ENCODE measurements at regions not wholly inside any gene's neighbourhood (a gene's known extent, or its start where the extent isn't known, plus 50 kb on each side); places are given as distances from the start of the nearest gene placed in this dataset.

GRCh38 chr3:164341086-164341485, 737.2 kb downstream of the SI start:
- FAIRE-seq (no peak), DNase-seq (ENCODE audit: low read depth) (no peak)
- Histone ChIP-seq H3K4me3 (ENCODE audit: low read depth, low read length) (no peak overlapping the region), H3K27me3 (ENCODE audit: control insufficient read depth, insufficient read depth, low read length) (no peaks in the 10 kb centered on the region), H3K36me3 (ENCODE audit: control insufficient read depth, insufficient read depth, low read length) (no peaks in the 10 kb centered on the region)
- TF ChIP-seq, protein P1, sequence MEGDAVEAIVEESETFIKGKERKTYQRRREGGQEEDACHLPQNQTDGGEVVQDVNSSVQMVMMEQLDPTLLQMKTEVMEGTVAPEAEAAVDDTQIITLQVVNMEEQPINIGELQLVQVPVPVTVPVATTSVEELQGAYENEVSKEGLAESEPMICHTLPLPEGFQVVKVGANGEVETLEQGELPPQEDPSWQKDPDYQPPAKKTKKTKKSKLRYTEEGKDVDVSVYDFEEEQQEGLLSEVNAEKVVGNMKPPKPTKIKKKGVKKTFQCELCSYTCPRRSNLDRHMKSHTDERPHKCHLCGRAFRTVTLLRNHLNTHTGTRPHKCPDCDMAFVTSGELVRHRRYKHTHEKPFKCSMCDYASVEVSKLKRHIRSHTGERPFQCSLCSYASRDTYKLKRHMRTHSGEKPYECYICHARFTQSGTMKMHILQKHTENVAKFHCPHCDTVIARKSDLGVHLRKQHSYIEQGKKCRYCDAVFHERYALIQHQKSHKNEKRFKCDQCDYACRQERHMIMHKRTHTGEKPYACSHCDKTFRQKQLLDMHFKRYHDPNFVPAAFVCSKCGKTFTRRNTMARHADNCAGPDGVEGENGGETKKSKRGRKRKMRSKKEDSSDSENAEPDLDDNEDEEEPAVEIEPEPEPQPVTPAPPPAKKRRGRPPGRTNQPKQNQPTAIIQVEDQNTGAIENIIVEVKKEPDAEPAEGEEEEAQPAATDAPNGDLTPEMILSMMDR (IDR thresholded peaks at IDR 0.05; ENCODE audit: insufficient read depth, low read length, severe bottlenecking), result no peak

- Histone ChIP-seq H3K4me3 (ENCODE audit: low read depth, low read length) (no peak overlapping the region), H3K27me3 (ENCODE audit: control insufficient read depth, insufficient read depth, low read length) (no peaks in the 10 kb centered on the region), H3K36me3 (ENCODE audit: control insufficient read depth, insufficient read depth, low read length) (no peaks in the 10 kb centered on the region)
- FAIRE-seq, result no peak
- no peak for DNase-seq (ENCODE audit: low read depth)
- TF ChIP-seq, protein P1 (IDR thresholded peaks at IDR 0.05; ENCODE audit: insufficient read depth, low read length, severe bottlenecking), result no peak
Observed at GRCh38 chr3:164340273-164340672, 738.0 kb downstream of the SI start.

DNA sequence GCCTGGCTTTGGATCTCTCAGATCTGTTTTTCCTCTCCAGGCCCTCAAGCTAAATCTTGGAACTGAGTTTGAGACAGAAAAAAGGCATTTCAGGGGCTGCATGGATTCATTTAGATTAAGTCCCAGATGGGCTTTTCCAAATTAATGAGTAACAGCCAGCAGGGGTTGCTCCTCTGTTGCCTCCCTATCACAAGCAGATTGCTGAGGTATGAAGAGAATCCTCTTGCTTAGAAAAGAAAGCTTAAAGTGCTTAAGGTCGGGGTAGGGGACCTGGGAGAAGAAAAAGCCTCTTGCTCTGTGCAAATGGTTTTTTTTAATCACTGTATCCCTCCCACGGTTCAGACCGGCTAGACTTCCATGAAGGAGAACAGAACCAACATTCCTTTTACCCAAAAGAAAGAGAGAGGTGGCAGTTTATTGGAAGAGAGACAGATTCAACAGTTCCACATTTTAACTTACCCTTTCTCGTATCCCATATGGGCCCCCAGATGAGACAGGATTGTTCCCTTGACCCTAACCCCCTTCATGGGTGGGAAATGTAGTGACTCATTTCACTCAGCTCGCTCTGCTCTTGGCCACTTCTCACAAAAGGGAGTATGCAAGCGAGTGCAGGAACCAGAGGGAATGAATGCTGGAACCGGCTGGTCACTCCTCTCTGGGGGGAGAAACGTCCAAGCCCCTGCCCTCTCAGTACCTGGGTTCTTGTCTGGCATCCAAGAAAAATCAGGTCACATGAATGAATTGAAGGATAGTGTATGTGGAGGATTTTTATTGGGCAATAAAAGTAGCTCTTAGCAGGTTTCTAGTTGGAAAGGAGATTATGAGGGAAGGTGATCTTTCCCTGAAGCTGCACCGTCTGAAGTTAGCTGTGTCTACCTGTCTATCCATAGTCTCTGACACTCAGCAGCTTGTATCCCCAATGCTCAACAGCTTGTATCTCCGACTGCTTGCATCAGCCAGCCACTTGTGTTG, 745.2 kb downstream of the SI start:
- FAIRE-seq, result no peak
- no peak overlapping the region for H3K4me3 ChIP-seq (ENCODE audit: low read depth, low read length)
- TF ChIP-seq, protein P1 (IDR thresholded peaks at IDR 0.05; ENCODE audit: insufficient read depth, low read length, severe bottlenecking), result no peak
- no peaks in the 10 kb centered on the region for H3K27me3 ChIP-seq (ENCODE audit: control insufficient read depth, insufficient read depth, low read length)
- H3K36me3 ChIP-seq (ENCODE audit: control insufficient read depth, insufficient read depth, low read length), result no peaks in the 10 kb centered on the region
- DNase-seq (ENCODE audit: low read depth), result no peak

- FAIRE-seq (no peak), DNase-seq (ENCODE audit: low read depth) (no peak)
- Histone ChIP-seq H3K27me3 (ENCODE audit: control insufficient read depth, insufficient read depth, low read length) (no peaks in the 10 kb centered on the region), H3K36me3 (ENCODE audit: control insufficient read depth, insufficient read depth, low read length) (no peaks in the 10 kb centered on the region), H3K4me3 (ENCODE audit: low read depth, low read length) (no peak overlapping the region)
- TF ChIP-seq, protein P1 (IDR thresholded peaks at IDR 0.05; ENCODE audit: insufficient read depth, low read length, severe bottlenecking), result no peak
Observed at GRCh38 chr3:164326714-164327113, 751.6 kb downstream of the SI start.

- no peaks in the 10 kb centered on the region for H3K27me3 ChIP-seq (ENCODE audit: control insufficient read depth, insufficient read depth, low read length)
- no peak for DNase-seq (ENCODE audit: low read depth)
- TF ChIP-seq, protein P1 (IDR thresholded peaks at IDR 0.05; ENCODE audit: insufficient read depth, low read length, severe bottlenecking), result no peak
- no peaks in the 10 kb centered on the region for H3K36me3 ChIP-seq (ENCODE audit: control insufficient read depth, insufficient read depth, low read length)
- no peak for FAIRE-seq
- no peak overlapping the region for H3K4me3 ChIP-seq (ENCODE audit: low read depth, low read length)
Observed at GRCh38 chr3:164320962-164321361, 757.3 kb downstream of the SI start.
